Thoracic aorta (tissue), 2 donors: ENCODE measurements at regions not wholly inside any gene's neighbourhood (a gene's known extent, or its start where the extent isn't known, plus 50 kb on each side); places are given as distances from the start of the nearest gene placed in this dataset.

ENCODE experiments used
- ATAC-seq: fragments of 150-250 bp; one replicate; pipeline ENCODE4 v1.8.0; 2017; ENCODE audit warnings: low read depth; ENCODE audit not compliant: insufficient number of reproducible peaks, low FRiP score
- DNase-seq: peaks from one replicate; pipeline ENCODE4 v3.0.0-alpha.2; 2020; ENCODE audit warnings: low spot score
- H3K27ac ChIP-seq, 2 donors: fragments of 200-600 bp; sonication (generic); 1 replicate in 1 of 2; 2 replicates in 1 of 2; pipeline ENCODE4 v1.5.1; 2016; ENCODE audit warnings: mild to moderate bottlenecking in 2 of 2, moderate library complexity in 2 of 2
- H3K27me3 ChIP-seq: fragments of 200-600 bp; sonication (generic); replicated peaks from 2 replicates; pipeline ENCODE4 v1.6.0; 2016; ENCODE audit warnings: mild to moderate bottlenecking; ENCODE audit not compliant: insufficient read depth
- H3K36me3 ChIP-seq: fragments of 200-600 bp; sonication (generic); one replicate; pipeline ENCODE4 v1.5.1; 2016
- H3K4me1 ChIP-seq, 2 donors: fragments of 200-600 bp; sonication (generic); 1 replicate in 1 of 2; 2 replicates in 1 of 2; pipeline versions ENCODE4 v1.5.1 to v1.6.0; 2016; ENCODE audit warnings: low read depth in 2 of 2, mild to moderate bottlenecking in 1 of 2; ENCODE audit not compliant: control insufficient read depth in 1 of 2
- H3K4me3 ChIP-seq: fragments of 200-600 bp; sonication (generic); 2 replicates; pipeline ENCODE4 v1.5.1; 2016; ENCODE audit warnings: mild to moderate bottlenecking
- H3K9me3 ChIP-seq: fragments of 200-600 bp; sonication (generic); 2 replicates; pipeline ENCODE4 v1.5.1; 2016
- CTCF ChIP-seq: fragments of 200-600 bp; sonication (generic); IDR thresholded peaks from one replicate; pipeline ENCODE4 v1.5.1; 2019; ENCODE audit warnings: antibody characterized with exemption

- DNase-seq (no peak), ATAC-seq (no peak)
- Histone ChIP-seq H3K9me3 (peaks cover 4% of the 10 kb centered on the region), H3K27me3 (no peaks in the 10 kb centered on the region), H3K36me3 (no peaks in the 10 kb centered on the region), H3K4me1 (peaks cover 0 to 10% of the 10 kb centered on the region in 2 donors), H3K27ac (no peak overlapping the region), H3K4me3 (no peak overlapping the region)
- TF ChIP-seq CTCF, result no peak
These were observed 200.6 kb downstream of the ZFP36L2 start for GRCh38 chr2:43025709-43026295.

- H3K36me3 ChIP-seq, result no peaks in the 10 kb centered on the region
- ATAC-seq (peak; percentile 29), DNase-seq (peak; percentile 33)
- no peaks in the 10 kb centered on the region for H3K27me3 ChIP-seq
- H3K27ac ChIP-seq, result no peak overlapping the region
- peak; percentile 81 for TF ChIP-seq CTCF
- peaks cover 6% of the 10 kb centered on the region for H3K9me3 ChIP-seq
- H3K4me3 ChIP-seq, result no peak overlapping the region
- peaks cover 0 to 10% of the 10 kb centered on the region in 2 donors for H3K4me1 ChIP-seq
These were observed 201.8 kb downstream of the ZFP36L2 start for GRCh38 chr2:43024515-43025011.

GRCh38 chr2:43023791-43024514, 202.5 kb downstream of the ZFP36L2 start:
- no peak for DNase-seq
- Histone ChIP-seq H3K27me3 (no peaks in the 10 kb centered on the region), H3K4me3 (no peak overlapping the region), H3K9me3 (peaks cover 6% of the 10 kb centered on the region), H3K4me1 (peaks cover 0 to 10% of the 10 kb centered on the region in 2 donors), H3K27ac (no peak overlapping the region), H3K36me3 (no peaks in the 10 kb centered on the region)
- no peak for TF ChIP-seq CTCF
- no peak for ATAC-seq

GRCh38 chr2:43022896-43023295, 203.5 kb downstream of the ZFP36L2 start:
- no peak for DNase-seq

More at GRCh38 chr2:43022896-43023295, 203.5 kb downstream of the ZFP36L2 start:
- no peak overlapping the region for H3K4me3 ChIP-seq
- H3K27ac ChIP-seq, result no peak overlapping the region
- no peak for TF ChIP-seq CTCF
- no peaks in the 10 kb centered on the region for H3K27me3 ChIP-seq
- ATAC-seq, result no peak
- H3K9me3 ChIP-seq, result peaks cover 6% of the 10 kb centered on the region
- H3K36me3 ChIP-seq, result no peaks in the 10 kb centered on the region
- peaks cover 0 to 10% of the 10 kb centered on the region in 2 donors for H3K4me1 ChIP-seq
